ENCODE measurements at regions not wholly inside any gene's neighbourhood (a gene's known extent, or its start where the extent isn't known, plus 50 kb on each side); places are given as distances from the start of the nearest gene placed in this dataset.
"Not testable (repeated sequence)": the region's sequence is repeated elsewhere in the genome, so short reads cannot be mapped to it uniquely, and the experiment has no call there.

GRCh38 chr1:115515270-115515669 is 126.5 kb upstream of the VANGL1 start:
- Histone ChIP-seq H3K9me2 (ENCODE audit: low read depth, low read length) (no peaks in the 10 kb centered on the region), H3F3A (ENCODE audit: insufficient read depth, low read length) (no peaks in the 10 kb centered on the region), H3K27me3 (ENCODE audit: insufficient read depth, low read length) (no peaks in the 10 kb centered on the region), H3K9ac (ENCODE audit: low read length) (no peak overlapping the region), H2AFZ (ENCODE audit: low read length) (no peak overlapping the region), H3K4me2 (ENCODE audit: low read length) (no peak overlapping the region), H3K4me3 (ENCODE audit: low read depth, low read length, poor library complexity, severe bottlenecking) (no peak overlapping the region), H4K20me1 (ENCODE audit: insufficient read depth, low read length) (no peaks in the 10 kb centered on the region), H3K9me3 (ENCODE audit: low read length) (no peaks in the 10 kb centered on the region), H3K36me3 (ENCODE audit: insufficient read depth, low read length) (no peaks in the 10 kb centered on the region), H3K79me2 (ENCODE audit: insufficient read depth, low read length) (no peaks in the 10 kb centered on the region), H3K4me1 (ENCODE audit: insufficient read depth, low read length, severe bottlenecking) (no peaks in the 10 kb centered on the region), H3K27ac (ENCODE audit: low read depth, low read length, poor library complexity, severe bottlenecking) (no peak overlapping the region)
- TF ChIP-seq CTCF (IDR thresholded peaks at IDR 0.05; ENCODE audit: low read length): no peak
- TF ChIP-seq EZH2 (IDR thresholded peaks at IDR 0.05; ENCODE audit: borderline replicate concordance, low read length): no peak

GRCh38 chr1:115510226-115510625 is 131.5 kb upstream of the VANGL1 start:
- not testable (repeated sequence) for H3K27ac ChIP-seq (ENCODE audit: low read depth, low read length, poor library complexity, severe bottlenecking); H4K20me1 ChIP-seq (ENCODE audit: insufficient read depth, low read length); H3K36me3 ChIP-seq (ENCODE audit: insufficient read depth, low read length); H3K9me3 ChIP-seq (ENCODE audit: low read length); H3F3A ChIP-seq (ENCODE audit: insufficient read depth, low read length); H3K9ac ChIP-seq (ENCODE audit: low read length); H3K4me1 ChIP-seq (ENCODE audit: insufficient read depth, low read length, severe bottlenecking); H3K4me2 ChIP-seq (ENCODE audit: low read length); H3K9me2 ChIP-seq (ENCODE audit: low read depth, low read length); H3K79me2 ChIP-seq (ENCODE audit: insufficient read depth, low read length); H2AFZ ChIP-seq (ENCODE audit: low read length); H3K27me3 ChIP-seq (ENCODE audit: insufficient read depth, low read length); H3K4me3 ChIP-seq (ENCODE audit: low read depth, low read length, poor library complexity, severe bottlenecking)

- H4K20me1 ChIP-seq (ENCODE audit: insufficient read depth, low read length): no peaks in the 10 kb centered on the region
- H3K9me3 ChIP-seq (ENCODE audit: low read length): no peaks in the 10 kb centered on the region
- no peak overlapping the region for H2AFZ ChIP-seq (ENCODE audit: low read length)
- H3K27ac ChIP-seq (ENCODE audit: low read depth, low read length, poor library complexity, severe bottlenecking): no peak overlapping the region
- H3F3A ChIP-seq (ENCODE audit: insufficient read depth, low read length): no peaks in the 10 kb centered on the region
- no peak overlapping the region for H3K9ac ChIP-seq (ENCODE audit: low read length)
- H3K36me3 ChIP-seq (ENCODE audit: insufficient read depth, low read length): no peaks in the 10 kb centered on the region
- H3K9me2 ChIP-seq (ENCODE audit: low read depth, low read length): no peaks in the 10 kb centered on the region
- H3K79me2 ChIP-seq (ENCODE audit: insufficient read depth, low read length): no peaks in the 10 kb centered on the region
- no peaks in the 10 kb centered on the region for H3K4me1 ChIP-seq (ENCODE audit: insufficient read depth, low read length, severe bottlenecking)
- no peaks in the 10 kb centered on the region for H3K27me3 ChIP-seq (ENCODE audit: insufficient read depth, low read length)
- no peak overlapping the region for H3K4me3 ChIP-seq (ENCODE audit: low read depth, low read length, poor library complexity, severe bottlenecking)
- no peak overlapping the region for H3K4me2 ChIP-seq (ENCODE audit: low read length)
- no peak for TF ChIP-seq CTCF (IDR thresholded peaks at IDR 0.05; ENCODE audit: low read length)
- no peak for TF ChIP-seq EZH2 (IDR thresholded peaks at IDR 0.05; ENCODE audit: borderline replicate concordance, low read length)
Observed at GRCh38 chr1:115507901-115508300, 133.9 kb upstream of the VANGL1 start.

GRCh38 chr1:115506924-115507589 is 134.7 kb upstream of the VANGL1 start:
- Histone ChIP-seq H3K4me3 (ENCODE audit: low read depth, low read length, poor library complexity, severe bottlenecking) (no peak overlapping the region), H3K79me2 (ENCODE audit: insufficient read depth, low read length) (no peaks in the 10 kb centered on the region), H3K4me1 (ENCODE audit: insufficient read depth, low read length, severe bottlenecking) (no peaks in the 10 kb centered on the region), H3K9me3 (ENCODE audit: low read length) (no peaks in the 10 kb centered on the region), H3K9me2 (ENCODE audit: low read depth, low read length) (no peaks in the 10 kb centered on the region), H3K9ac (ENCODE audit: low read length) (no peak overlapping the region), H3F3A (ENCODE audit: insufficient read depth, low read length) (no peaks in the 10 kb centered on the region), H3K4me2 (ENCODE audit: low read length) (no peak overlapping the region), H3K27ac (ENCODE audit: low read depth, low read length, poor library complexity, severe bottlenecking) (no peak overlapping the region), H4K20me1 (ENCODE audit: insufficient read depth, low read length) (no peaks in the 10 kb centered on the region), H2AFZ (ENCODE audit: low read length) (no peak overlapping the region), H3K27me3 (ENCODE audit: insufficient read depth, low read length) (no peaks in the 10 kb centered on the region), H3K36me3 (ENCODE audit: insufficient read depth, low read length) (no peaks in the 10 kb centered on the region)
- TF ChIP-seq CTCF (IDR thresholded peaks at IDR 0.05; ENCODE audit: low read length): peak; percentile 27; the same call in 1 of the 2 replicates
- no peak for TF ChIP-seq EZH2 (IDR thresholded peaks at IDR 0.05; ENCODE audit: borderline replicate concordance, low read length)

Data from OCI-LY1 (cell line).